H9 (cell line): ENCODE measurements at regions not wholly inside any gene's neighbourhood (a gene's known extent, or its start where the extent isn't known, plus 50 kb on each side); places are given as distances from the start of the nearest gene placed in this dataset.
A peak's percentile ranks its signal among the peaks of the same experiment; 100 is the strongest.

Experiments used
- DNase-seq: peaks from one replicate; pipeline ENCODE4 v3.0.0-alpha.2; 2017
- H2AFZ ChIP-seq: one replicate; pipeline ENCODE4 v1.6.1; 2013; ENCODE audit warnings: mild to moderate bottlenecking, low read length, control low read depth, moderate library complexity
- H2AK5ac ChIP-seq: 2 replicates; pipeline ENCODE4 v1.6.1; 2013; ENCODE audit warnings: low read length, control low read depth, mixed read lengths; ENCODE audit not compliant: insufficient read length
- H2BK120ac ChIP-seq: one replicate; pipeline ENCODE4 v1.6.1; 2013; ENCODE audit warnings: low read depth, mild to moderate bottlenecking, low read length, control low read depth, inconsistent platforms; ENCODE audit not compliant: poor library complexity, severe bottlenecking
- H2BK12ac ChIP-seq: 2 replicates; pipeline ENCODE4 v1.6.1; 2013; ENCODE audit warnings: low read length, control low read depth, mixed read lengths, low read depth; ENCODE audit not compliant: insufficient read length
- H2BK15ac ChIP-seq: 2 replicates; pipeline ENCODE4 v1.6.1; 2013; ENCODE audit warnings: low read depth, low read length, control low read depth
- H2BK20ac ChIP-seq: one replicate; pipeline ENCODE4 v1.6.1; 2013; ENCODE audit warnings: low read depth, mild to moderate bottlenecking, low read length, control low read depth, inconsistent platforms; ENCODE audit not compliant: poor library complexity, severe bottlenecking
- H2BK5ac ChIP-seq: 2 replicates; pipeline ENCODE4 v1.6.1; 2013; ENCODE audit warnings: low read length, control low read depth, mixed read lengths; ENCODE audit not compliant: insufficient read length
- H3K14ac ChIP-seq: 2 replicates; pipeline ENCODE4 v1.6.1; 2013; ENCODE audit warnings: low read length, control low read depth; ENCODE audit not compliant: insufficient read depth
- H3K18ac ChIP-seq: 2 replicates; pipeline ENCODE4 v1.6.1; 2013; ENCODE audit warnings: low read depth, mild to moderate bottlenecking, mixed read lengths, low read length, control low read depth; ENCODE audit not compliant: insufficient read length
- H3K23ac ChIP-seq: 2 replicates; pipeline ENCODE4 v1.6.1; 2013; ENCODE audit warnings: low read length, control low read depth, mixed read lengths, low read depth; ENCODE audit not compliant: insufficient read length
- H3K23me2 ChIP-seq: 2 replicates; pipeline ENCODE4 v1.6.1; 2013; ENCODE audit warnings: low read depth, mild to moderate bottlenecking, mixed read lengths, low read length, control low read depth; ENCODE audit not compliant: insufficient read length, poor library complexity, severe bottlenecking
- H3K27ac ChIP-seq: 2 replicates; pipeline ENCODE4 v1.5.1; 2013; ENCODE audit warnings: low read length, control low read depth, mixed read lengths, low read depth; ENCODE audit not compliant: insufficient read length
- H3K27me3 ChIP-seq: 2 replicates; pipeline ENCODE4 v1.6.1; 2013; ENCODE audit warnings: low read length, control low read depth, inconsistent platforms; ENCODE audit not compliant: insufficient read depth
- H3K4ac ChIP-seq: 2 replicates; pipeline ENCODE4 v1.6.1; 2013; ENCODE audit warnings: low read depth, mild to moderate bottlenecking, control low read depth, inconsistent platforms, low read length, moderate library complexity
- H3K4me1 ChIP-seq: 2 replicates; pipeline ENCODE4 v1.6.1; 2013; ENCODE audit warnings: low read length, control low read depth, inconsistent platforms; ENCODE audit not compliant: insufficient read depth
- H3K4me2 ChIP-seq: 2 replicates; pipeline ENCODE4 v1.6.1; 2013; ENCODE audit warnings: low read length, control low read depth, mixed read lengths; ENCODE audit not compliant: insufficient read length, insufficient read depth
- H3K56ac ChIP-seq: 2 replicates; pipeline ENCODE4 v1.6.1; 2013; ENCODE audit warnings: low read depth, mild to moderate bottlenecking, mixed read lengths, low read length, control low read depth; ENCODE audit not compliant: insufficient read length
- H3K79me1 ChIP-seq: 2 replicates; pipeline ENCODE4 v1.6.1; 2013; ENCODE audit warnings: low read depth, mild to moderate bottlenecking, moderate library complexity, low read length, control low read depth, inconsistent platforms; ENCODE audit not compliant: insufficient read depth, poor library complexity, severe bottlenecking
- H3K79me2 ChIP-seq: 2 replicates; pipeline ENCODE4 v1.6.1; 2013; ENCODE audit warnings: low read length, control low read depth, inconsistent platforms; ENCODE audit not compliant: insufficient read depth
- H3K9ac ChIP-seq: 2 replicates; pipeline ENCODE4 v1.6.1; 2013; ENCODE audit warnings: low read length, control low read depth, mixed read lengths; ENCODE audit not compliant: insufficient read length; ENCODE audit errors: extremely low read depth
- H3K9me3 ChIP-seq: one replicate; pipeline ENCODE4 v1.6.1; 2013; ENCODE audit warnings: low read depth, low read length, inconsistent platforms; ENCODE audit not compliant: control insufficient read depth
- H3T11ph ChIP-seq: one replicate; pipeline ENCODE4 v1.6.1; 2013; ENCODE audit warnings: mild to moderate bottlenecking, low read length, control low read depth, inconsistent platforms
- H4K20me1 ChIP-seq: one replicate; pipeline ENCODE4 v1.6.1; 2013; ENCODE audit not compliant: control insufficient read depth, insufficient read length, insufficient read depth
- H4K5ac ChIP-seq: 2 replicates; pipeline ENCODE4 v1.6.1; 2013; ENCODE audit warnings: low read depth, mild to moderate bottlenecking, mixed read lengths, low read length, control low read depth; ENCODE audit not compliant: insufficient read length
- H4K8ac ChIP-seq: replicated peaks from 2 replicates; pipeline ENCODE4 v1.6.1; 2013; ENCODE audit warnings: low read length, control low read depth, mixed read lengths, low read depth; ENCODE audit not compliant: insufficient read length
- H4K91ac ChIP-seq: 2 replicates; pipeline ENCODE4 v1.6.1; 2013; ENCODE audit warnings: low read depth, mild to moderate bottlenecking, moderate library complexity, mixed read lengths, low read length, control low read depth; ENCODE audit not compliant: insufficient read length
- H3K27ac Mint-ChIP-seq, 3 experiments: 2 replicates in 2 of 3; 3 replicates in 1 of 3; pipeline ENCODE4 v1.8.0; 2020 to 2021; ENCODE audit warnings: mixed read lengths in 3 of 3, mild to moderate bottlenecking in 1 of 3, moderate library complexity in 1 of 3
- H3K27me3 Mint-ChIP-seq: 2 replicates; pipeline ENCODE4 v1.8.0; 2021; ENCODE audit warnings: low read depth, mild to moderate bottlenecking, moderate library complexity, mixed read lengths
- H3K36me3 Mint-ChIP-seq, 3 experiments: 2 replicates in 2 of 3; 3 replicates in 1 of 3; pipeline ENCODE4 v1.8.0; 2020 to 2021; ENCODE audit warnings: low read depth in 3 of 3, mixed read lengths in 3 of 3; ENCODE audit not compliant: insufficient read depth in 1 of 3
- H3K4me1 Mint-ChIP-seq, 2 experiments: 2 replicates each; pipeline ENCODE4 v1.8.0; 2020; ENCODE audit warnings: mixed read lengths in 2 of 2
- H3K4me3 Mint-ChIP-seq, 2 experiments: 2 replicates in 1 of 2; 3 replicates in 1 of 2; pipeline ENCODE4 v1.8.0; 2020 to 2021; ENCODE audit warnings: mild to moderate bottlenecking in 2 of 2, mixed read lengths in 2 of 2, moderate library complexity in 1 of 2
- H3K9me3 Mint-ChIP-seq, 2 experiments: 2 replicates in 1 of 2; 3 replicates in 1 of 2; pipeline ENCODE4 v1.8.0; 2020; ENCODE audit warnings: mild to moderate bottlenecking in 2 of 2, mixed read lengths in 2 of 2, moderate library complexity in 1 of 2
- WGBS: extraction: QIAGEN DNeasy Blood & Tissue Kit; methylation state at CpG from one replicate; pipeline ENCODE4 v1.1.7; 2013; ENCODE audit warnings: missing lambda C conversion rate, low lambda C conversion rate, mixed read lengths; ENCODE audit not compliant: insufficient read length; ENCODE audit errors: extremely low coverage; 5-methylcytosine and 5-hydroxymethylcytosine counted together
- TF ChIP-seq, protein P1 (sequence below): fragments of 200-600 bp; sonication (generic); conservative IDR thresholded peaks from 3 replicates; pipeline ENCODE4 v1.8.0; 2021; ENCODE audit warnings: antibody characterized with exemption, mild to moderate bottlenecking

DNA sequence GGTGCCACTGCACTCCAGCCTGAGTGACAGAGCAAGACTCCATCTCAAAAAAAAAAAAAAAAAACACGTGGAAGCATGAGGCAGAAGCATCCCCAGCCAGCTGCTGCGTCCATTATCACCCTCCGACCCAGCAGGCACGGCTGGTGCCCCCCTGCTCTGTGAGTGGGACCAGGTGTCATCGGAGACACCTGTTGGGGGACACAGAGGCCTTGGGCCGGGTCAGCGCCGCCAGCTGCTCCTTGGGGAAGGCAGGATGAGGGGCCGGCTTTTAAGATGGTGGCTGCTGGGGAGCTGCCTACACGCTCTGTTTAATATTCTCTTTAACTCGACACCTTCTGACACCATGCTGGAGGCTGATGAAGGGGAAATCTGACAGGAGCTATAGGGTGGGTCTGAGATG is 80.2 kb upstream of the RUFY1 start:
- H3K27me3 Mint-ChIP-seq: no peaks in the 10 kb centered on the region
- no peaks in the 10 kb centered on the region for H4K20me1 ChIP-seq
- H4K8ac ChIP-seq: no peak overlapping the region
- H2BK15ac ChIP-seq: no peak overlapping the region
- no peaks in the 10 kb centered on the region for H3K36me3 Mint-ChIP-seq
- no peak overlapping the region for H3T11ph ChIP-seq
- WGBS: no CpG with 5 or more reads among the region's 11 CpGs
- H3K4me2 ChIP-seq: no peak overlapping the region
- no peak overlapping the region for H3K23ac ChIP-seq
- no peak overlapping the region for H2BK20ac ChIP-seq
- TF ChIP-seq, protein P1, sequence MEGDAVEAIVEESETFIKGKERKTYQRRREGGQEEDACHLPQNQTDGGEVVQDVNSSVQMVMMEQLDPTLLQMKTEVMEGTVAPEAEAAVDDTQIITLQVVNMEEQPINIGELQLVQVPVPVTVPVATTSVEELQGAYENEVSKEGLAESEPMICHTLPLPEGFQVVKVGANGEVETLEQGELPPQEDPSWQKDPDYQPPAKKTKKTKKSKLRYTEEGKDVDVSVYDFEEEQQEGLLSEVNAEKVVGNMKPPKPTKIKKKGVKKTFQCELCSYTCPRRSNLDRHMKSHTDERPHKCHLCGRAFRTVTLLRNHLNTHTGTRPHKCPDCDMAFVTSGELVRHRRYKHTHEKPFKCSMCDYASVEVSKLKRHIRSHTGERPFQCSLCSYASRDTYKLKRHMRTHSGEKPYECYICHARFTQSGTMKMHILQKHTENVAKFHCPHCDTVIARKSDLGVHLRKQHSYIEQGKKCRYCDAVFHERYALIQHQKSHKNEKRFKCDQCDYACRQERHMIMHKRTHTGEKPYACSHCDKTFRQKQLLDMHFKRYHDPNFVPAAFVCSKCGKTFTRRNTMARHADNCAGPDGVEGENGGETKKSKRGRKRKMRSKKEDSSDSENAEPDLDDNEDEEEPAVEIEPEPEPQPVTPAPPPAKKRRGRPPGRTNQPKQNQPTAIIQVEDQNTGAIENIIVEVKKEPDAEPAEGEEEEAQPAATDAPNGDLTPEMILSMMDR: no peak
- no peaks in the 10 kb centered on the region for H3K9me3 ChIP-seq
- no peak overlapping the region for H3K4ac ChIP-seq
- no peaks in the 10 kb centered on the region for H3K23me2 ChIP-seq
- no peaks in the 10 kb centered on the region for H3K4me1 ChIP-seq
- H3K56ac ChIP-seq: no peak overlapping the region
- no peaks in the 10 kb centered on the region for H3K79me1 ChIP-seq
- H2BK120ac ChIP-seq: no peak overlapping the region
- H3K27me3 ChIP-seq: no peaks in the 10 kb centered on the region
- peaks cover 0 to 8% of the 10 kb centered on the region in 2 experiments; a peak in 2 of 5 replicates for H3K9me3 Mint-ChIP-seq
- no peak overlapping the region for H3K27ac Mint-ChIP-seq
- H2BK5ac ChIP-seq: no peak overlapping the region
- no peak overlapping the region for H3K27ac ChIP-seq
- H2AK5ac ChIP-seq: no peak overlapping the region
- H3K79me2 ChIP-seq: no peaks in the 10 kb centered on the region
- H4K91ac ChIP-seq: no peak overlapping the region
- H2BK12ac ChIP-seq: no peak overlapping the region
- H3K4me1 Mint-ChIP-seq: no peaks in the 10 kb centered on the region; a peak in 1 of 4 replicates
- DNase-seq: peak; percentile 23
- no peak overlapping the region for H3K18ac ChIP-seq
- H4K5ac ChIP-seq: no peak overlapping the region
- H3K9ac ChIP-seq: no peak overlapping the region
- no peak overlapping the region for H3K4me3 Mint-ChIP-seq
- peak overlapping the region; percentile 40; the same call in 1 of the 2 replicates for H3K14ac ChIP-seq
- H2AFZ ChIP-seq: no peak overlapping the region
